NT2/D1 (cell line): ENCODE measurements at regions not wholly inside any gene's neighbourhood (a gene's known extent, or its start where the extent isn't known, plus 50 kb on each side); places are given as distances from the start of the nearest gene placed in this dataset.

Source experiments
- SUZ12 ChIP-seq: IDR thresholded peaks from 2 replicates; pipeline ENCODE4 v1.6.1; 2011; ENCODE audit not compliant: insufficient read length, insufficient read depth; ENCODE audit errors: extremely low read depth
- YY1 ChIP-seq: IDR thresholded peaks from 2 replicates; pipeline ENCODE4 v1.6.1; 2011; ENCODE audit not compliant: insufficient read length, insufficient read depth

- TF ChIP-seq SUZ12 (no peak), YY1 (no peak)
Observed at GRCh38 chr1:198099755-198100154, 57.0 kb upstream of the NEK7 start.
